RWPE2 (cell line): ENCODE measurements at regions not wholly inside any gene's neighbourhood (a gene's known extent, or its start where the extent isn't known, plus 50 kb on each side); places are given as distances from the start of the nearest gene placed in this dataset.
A peak's percentile ranks its signal among the peaks of the same experiment; 100 is the strongest.
"Not testable (repeated sequence)": the region's sequence is repeated elsewhere in the genome, so short reads cannot be mapped to it uniquely, and the experiment has no call there.

ENCODE experiments used
- ATAC-seq: fragments of 200-7000 bp; cut with Tn5 transposase; 3 replicates; pipeline ENCODE4 v1.9.1; 2021; ENCODE audit warnings: low read depth
- DNase-seq: peaks from one replicate; pipeline ENCODE4 v3.0.0-alpha.2; 2020; ENCODE audit warnings: low spot score
- H3K27ac ChIP-seq: fragments of 450-650 bp; 2 replicates; pipeline ENCODE4 v1.5.1; 2017; ENCODE audit warnings: mild to moderate bottlenecking; ENCODE audit not compliant: poor library complexity, severe bottlenecking
- H3K27me3 ChIP-seq: fragments of 250-450 bp; sonication (Bioruptor Pico); 2 replicates; pipeline ENCODE4 v1.5.1; 2021; ENCODE audit warnings: mild to moderate bottlenecking, moderate library complexity; ENCODE audit not compliant: insufficient read depth, poor library complexity, severe bottlenecking
- H3K36me3 ChIP-seq: fragments of 250-450 bp; sonication (Bioruptor Pico); 2 replicates; pipeline ENCODE4 v1.5.1; 2020; ENCODE audit warnings: low read depth, mild to moderate bottlenecking, moderate library complexity
- H3K4me1 ChIP-seq: fragments of 250-450 bp; sonication (Bioruptor Pico); 2 replicates; pipeline ENCODE4 v1.5.1; 2021; ENCODE audit warnings: mild to moderate bottlenecking, moderate library complexity; ENCODE audit not compliant: insufficient read depth, poor library complexity, severe bottlenecking
- H3K4me3 ChIP-seq: fragments of 250-450 bp; sonication (Bioruptor Pico); 2 replicates; pipeline ENCODE4 v1.5.1; 2021; ENCODE audit warnings: mild to moderate bottlenecking, moderate library complexity; ENCODE audit not compliant: severe bottlenecking
- H3K9me3 ChIP-seq: fragments of 250-450 bp; sonication (Bioruptor Pico); 2 replicates; pipeline ENCODE4 v1.5.1; 2021; ENCODE audit warnings: mild to moderate bottlenecking, moderate library complexity; ENCODE audit not compliant: severe bottlenecking
- CTCF ChIP-seq: fragments of 450-650 bp; IDR thresholded peaks from one replicate; pipeline ENCODE4 v1.5.1; 2017; ENCODE audit warnings: mild to moderate bottlenecking, moderate library complexity; ENCODE audit not compliant: poor library complexity, severe bottlenecking

- DNase-seq, result no peak
- H3K9me3 ChIP-seq, result no peaks in the 10 kb centered on the region
These were observed 61.3 kb upstream of the LRCH1 start for GRCh38 chr13:46491641-46492040.

GRCh38 chr13:46490713-46491112 is 62.3 kb upstream of the LRCH1 start:
- not testable (repeated sequence) for ATAC-seq

More at GRCh38 chr13:46491641-46492040, 61.3 kb upstream of the LRCH1 start:
- Histone ChIP-seq H3K4me1 (no peaks in the 10 kb centered on the region), H3K27ac (no peak overlapping the region), H3K36me3 (no peaks in the 10 kb centered on the region), H3K27me3 (no peaks in the 10 kb centered on the region), H3K4me3 (no peak overlapping the region)
- ATAC-seq, result no peak
- no peak for TF ChIP-seq CTCF

GRCh38 chr13:46490129-46490528 is 62.8 kb upstream of the LRCH1 start:
- Histone ChIP-seq H3K9me3 (no peaks in the 10 kb centered on the region), H3K4me1 (no peaks in the 10 kb centered on the region), H3K27ac (no peak overlapping the region), H3K27me3 (no peaks in the 10 kb centered on the region), H3K36me3 (no peaks in the 10 kb centered on the region), H3K4me3 (no peak overlapping the region)
- ATAC-seq (no peak), DNase-seq (no peak)
- no peak for TF ChIP-seq CTCF

More at GRCh38 chr13:46490713-46491112, 62.3 kb upstream of the LRCH1 start:
- H3K36me3 ChIP-seq, H3K4me1 ChIP-seq, H3K9me3 ChIP-seq, H3K27me3 ChIP-seq, H3K4me3 ChIP-seq, H3K27ac ChIP-seq, DNase-seq: not testable (repeated sequence)

GRCh38 chr13:46489586-46490023 is 63.4 kb upstream of the LRCH1 start:
- no peaks in the 10 kb centered on the region for H3K36me3 ChIP-seq
- no peaks in the 10 kb centered on the region for H3K9me3 ChIP-seq
- no peak for TF ChIP-seq CTCF
- no peak overlapping the region for H3K4me3 ChIP-seq
- no peaks in the 10 kb centered on the region for H3K27me3 ChIP-seq
- H3K27ac ChIP-seq, result no peak overlapping the region
- peak; percentile 54 for ATAC-seq
- no peak for DNase-seq
- no peaks in the 10 kb centered on the region for H3K4me1 ChIP-seq

- no peaks in the 10 kb centered on the region for H3K4me1 ChIP-seq
These were observed 65.2 kb upstream of the LRCH1 start for GRCh38 chr13:46487748-46488147.

More at GRCh38 chr13:46487748-46488147, 65.2 kb upstream of the LRCH1 start:
- Histone ChIP-seq H3K36me3 (no peaks in the 10 kb centered on the region), H3K9me3 (no peaks in the 10 kb centered on the region), H3K4me3 (no peak overlapping the region), H3K27me3 (no peaks in the 10 kb centered on the region), H3K27ac (no peak overlapping the region)
- no peak for DNase-seq
- ATAC-seq, result no peak
- TF ChIP-seq CTCF, result no peak
